Breast epithelium (tissue), 4 donors: ENCODE measurements at regions not wholly inside any gene's neighbourhood (a gene's known extent, or its start where the extent isn't known, plus 50 kb on each side); places are given as distances from the start of the nearest gene placed in this dataset.

ENCODE experiments used
- DNase-seq, 2 donors: peaks; one replicate each; pipeline ENCODE4 v3.0.0-alpha.2; 2019; ENCODE audit warnings: low spot score in 2 of 2
- H3K27ac ChIP-seq, 2 donors: fragments of 200-600 bp; sonication (generic) in 1 of 2; one replicate each; pipeline ENCODE4 v1.5.1; 2016 to 2019; ENCODE audit warnings: mild to moderate bottlenecking in 1 of 2
- H3K27me3 ChIP-seq, 2 donors: fragments of 200-600 bp; sonication (generic) in 1 of 2; one replicate each; pipeline versions ENCODE4 v1.5.1 to v1.6.0; 2017 to 2019; ENCODE audit warnings: control low read depth in 1 of 2, mild to moderate bottlenecking in 1 of 2
- H3K36me3 ChIP-seq: fragments of 200-600 bp; one replicate; pipeline ENCODE4 v1.5.1; 2019
- H3K4me1 ChIP-seq, 2 donors: fragments of 200-600 bp; sonication (generic); one replicate each; pipeline ENCODE4 v1.5.1; 2016 to 2019; ENCODE audit warnings: control low read depth in 1 of 2
- H3K4me3 ChIP-seq, 3 donors: fragments of 200-600 bp; sonication (generic); 1 replicate in 2 of 3; 2 replicates in 1 of 3; pipeline ENCODE4 v1.5.1; 2016 to 2019; ENCODE audit warnings: mild to moderate bottlenecking in 3 of 3, moderate library complexity in 2 of 3
- H3K9me3 ChIP-seq, 2 donors: fragments of 200-600 bp; sonication (generic) in 1 of 2; one replicate each; pipeline ENCODE4 v1.5.1; 2016 to 2019; ENCODE audit warnings: control low read depth in 1 of 2
- CTCF ChIP-seq, 3 donors: fragments of 450-650 bp; IDR thresholded peaks; one replicate each; pipeline ENCODE4 v1.5.1; 2016 to 2017; ENCODE audit warnings: antibody characterized with exemption in 3 of 3, mild to moderate bottlenecking in 3 of 3, moderate library complexity in 3 of 3
- POLR2A ChIP-seq: fragments of 450-650 bp; IDR thresholded peaks from one replicate; pipeline ENCODE4 v1.6.1; 2016; ENCODE audit warnings: antibody characterized with exemption, mild to moderate bottlenecking, moderate library complexity
- POLR2AphosphoS5 ChIP-seq, 3 donors: sonication (generic); formaldehyde crosslinking; IDR thresholded peaks; one replicate each; pipeline ENCODE4 v1.6.1; 2017; ENCODE audit warnings: antibody characterized with exemption in 3 of 3
- intact Hi-C: fragments of 100-400 bp; cut with DNase I; formaldehyde crosslinking; loops from one replicate; pipeline ENCODE4 v1.15.1; 2023; ENCODE audit warnings: low total_unique reads

GRCh38 chr14:65256714-65257113, 154.4 kb upstream of the MAX start:
- no peaks in the 10 kb centered on the region for H3K36me3 ChIP-seq
- intact Hi-C loops = no loop called here
- peaks cover 6 to 9% of the 10 kb centered on the region in 2 donors for H3K4me1 ChIP-seq
- DNase-seq = no peak
- H3K9me3 ChIP-seq = peaks cover 0 to 3% of the 10 kb centered on the region in 2 donors
- no peak overlapping the region for H3K27ac ChIP-seq
- no peak overlapping the region for H3K4me3 ChIP-seq
- no peak for TF ChIP-seq POLR2AphosphoS5 (IDR thresholded peaks at IDR 0.05)
- no peak for TF ChIP-seq CTCF (IDR thresholded peaks at IDR 0.05)
- TF ChIP-seq POLR2A = no peak
- H3K27me3 ChIP-seq = no peaks in the 10 kb centered on the region

GRCh38 chr14:65257425-65257824, 155.1 kb upstream of the FUT8 start:
- Histone ChIP-seq H3K4me1 (peaks cover 6 to 9% of the 10 kb centered on the region in 2 donors), H3K9me3 (peaks cover 0 to 3% of the 10 kb centered on the region in 2 donors), H3K27ac (peak overlapping the region; percentile 25 to 34), H3K27me3 (no peaks in the 10 kb centered on the region), H3K4me3 (no peak overlapping the region), H3K36me3 (no peaks in the 10 kb centered on the region)
- intact Hi-C loops = no loop called here
- TF ChIP-seq POLR2A (no peak), CTCF (IDR thresholded peaks at IDR 0.05) (no peak), POLR2AphosphoS5 (IDR thresholded peaks at IDR 0.05) (no peak)
- no peak for DNase-seq

- no peak for DNase-seq
- peaks cover 0 to 3% of the 10 kb centered on the region in 2 donors for H3K9me3 ChIP-seq
- H3K4me1 ChIP-seq = peaks cover 6 to 9% of the 10 kb centered on the region in 2 donors
- H3K36me3 ChIP-seq = no peaks in the 10 kb centered on the region
- intact Hi-C loops = no loop called here
- TF ChIP-seq POLR2AphosphoS5 (IDR thresholded peaks at IDR 0.05) = no peak
- TF ChIP-seq CTCF (IDR thresholded peaks at IDR 0.05) = no peak
- no peak for TF ChIP-seq POLR2A
- no peak overlapping the region for H3K4me3 ChIP-seq
- no peak overlapping the region for H3K27ac ChIP-seq
- no peaks in the 10 kb centered on the region for H3K27me3 ChIP-seq
Observed at GRCh38 chr14:65258391-65258790, 154.1 kb upstream of the FUT8 start.

- no peak for DNase-seq
- Histone ChIP-seq H3K36me3 (no peaks in the 10 kb centered on the region), H3K4me1 (peaks cover 6 to 9% of the 10 kb centered on the region in 2 donors), H3K9me3 (peaks cover 0 to 3% of the 10 kb centered on the region in 2 donors), H3K27ac (no peak overlapping the region), H3K27me3 (no peaks in the 10 kb centered on the region), H3K4me3 (no peak overlapping the region)
- TF ChIP-seq POLR2AphosphoS5 (IDR thresholded peaks at IDR 0.05) = no peak
- no peak for TF ChIP-seq POLR2A
- no peak for TF ChIP-seq CTCF (IDR thresholded peaks at IDR 0.05)
- intact Hi-C loops = no loop called here
Observed at GRCh38 chr14:65259000-65259399, 153.5 kb upstream of the FUT8 start.

GRCh38 chr14:65260786-65261185, 151.7 kb upstream of the FUT8 start:
- no peaks in the 10 kb centered on the region for H3K36me3 ChIP-seq
- no peak for DNase-seq
- H3K9me3 ChIP-seq = peaks cover 0 to 3% of the 10 kb centered on the region in 2 donors
- peaks cover 3 to 6% of the 10 kb centered on the region in 2 donors for H3K4me1 ChIP-seq
- H3K4me3 ChIP-seq = no peak overlapping the region
- H3K27me3 ChIP-seq = no peaks in the 10 kb centered on the region
- TF ChIP-seq POLR2A = no peak
- TF ChIP-seq CTCF (IDR thresholded peaks at IDR 0.05) = no peak
- TF ChIP-seq POLR2AphosphoS5 (IDR thresholded peaks at IDR 0.05) = no peak
- H3K27ac ChIP-seq = no peak overlapping the region
- intact Hi-C loops = no loop called here
